ENCODE measurements at regions not wholly inside any gene's neighbourhood (a gene's known extent, or its start where the extent isn't known, plus 50 kb on each side); places are given as distances from the start of the nearest gene placed in this dataset.
"Not testable (repeated sequence)": the region's sequence is repeated elsewhere in the genome, so short reads cannot be mapped to it uniquely, and the experiment has no call there.

DNA sequence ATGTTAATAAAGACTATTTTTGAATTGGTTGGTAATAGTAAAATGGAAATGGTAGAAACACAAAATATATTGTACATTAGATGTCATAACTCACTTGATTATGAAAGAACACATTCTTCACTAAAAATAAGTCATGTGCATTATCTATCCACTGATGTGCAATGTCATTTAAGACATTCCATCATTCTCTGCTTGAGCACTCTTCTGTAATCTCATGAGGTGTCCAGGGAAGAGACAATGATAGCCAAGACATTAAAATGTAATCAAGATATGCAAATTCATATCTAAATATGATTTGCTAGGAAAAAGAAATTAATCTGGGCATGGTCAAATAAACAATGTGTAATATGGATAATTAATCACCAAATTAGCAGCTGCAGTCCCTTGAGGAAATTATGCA, 422.5 kb downstream of the BTG1 start:
- DNase-seq (ENCODE audit: low read depth) = no peak
- TF ChIP-seq, protein P1, sequence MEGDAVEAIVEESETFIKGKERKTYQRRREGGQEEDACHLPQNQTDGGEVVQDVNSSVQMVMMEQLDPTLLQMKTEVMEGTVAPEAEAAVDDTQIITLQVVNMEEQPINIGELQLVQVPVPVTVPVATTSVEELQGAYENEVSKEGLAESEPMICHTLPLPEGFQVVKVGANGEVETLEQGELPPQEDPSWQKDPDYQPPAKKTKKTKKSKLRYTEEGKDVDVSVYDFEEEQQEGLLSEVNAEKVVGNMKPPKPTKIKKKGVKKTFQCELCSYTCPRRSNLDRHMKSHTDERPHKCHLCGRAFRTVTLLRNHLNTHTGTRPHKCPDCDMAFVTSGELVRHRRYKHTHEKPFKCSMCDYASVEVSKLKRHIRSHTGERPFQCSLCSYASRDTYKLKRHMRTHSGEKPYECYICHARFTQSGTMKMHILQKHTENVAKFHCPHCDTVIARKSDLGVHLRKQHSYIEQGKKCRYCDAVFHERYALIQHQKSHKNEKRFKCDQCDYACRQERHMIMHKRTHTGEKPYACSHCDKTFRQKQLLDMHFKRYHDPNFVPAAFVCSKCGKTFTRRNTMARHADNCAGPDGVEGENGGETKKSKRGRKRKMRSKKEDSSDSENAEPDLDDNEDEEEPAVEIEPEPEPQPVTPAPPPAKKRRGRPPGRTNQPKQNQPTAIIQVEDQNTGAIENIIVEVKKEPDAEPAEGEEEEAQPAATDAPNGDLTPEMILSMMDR (IDR thresholded peaks at IDR 0.05; ENCODE audit: control insufficient read depth, extremely low read depth, insufficient read depth) = no peak
- no peak overlapping the region for H3K4me3 ChIP-seq (ENCODE audit: low read depth, low read length)

DNA sequence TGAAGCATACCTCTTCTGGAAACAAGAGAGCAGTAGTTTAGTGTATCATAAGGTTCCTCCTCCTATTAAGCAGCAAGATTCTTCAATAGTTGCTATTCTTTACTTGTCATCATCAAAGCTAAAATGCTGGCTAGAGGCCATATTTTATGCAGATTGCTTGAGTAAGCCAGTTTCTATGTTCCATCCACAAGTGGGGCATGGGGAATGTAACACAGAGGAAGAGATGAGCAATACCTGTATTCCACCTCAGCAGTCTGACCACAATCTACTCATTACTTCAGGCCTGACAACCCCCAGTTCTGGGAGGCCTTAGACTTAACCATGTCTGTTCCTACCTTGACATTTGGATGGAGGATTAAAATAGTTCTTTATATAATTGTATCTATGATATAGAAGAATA, 423.6 kb downstream of the BTG1 start:
- DNase-seq (ENCODE audit: low read depth) = no peak
- no peak overlapping the region for H3K4me3 ChIP-seq (ENCODE audit: low read depth, low read length)
- TF ChIP-seq, protein P1 (IDR thresholded peaks at IDR 0.05; ENCODE audit: control insufficient read depth, extremely low read depth, insufficient read depth) = no peak

DNA sequence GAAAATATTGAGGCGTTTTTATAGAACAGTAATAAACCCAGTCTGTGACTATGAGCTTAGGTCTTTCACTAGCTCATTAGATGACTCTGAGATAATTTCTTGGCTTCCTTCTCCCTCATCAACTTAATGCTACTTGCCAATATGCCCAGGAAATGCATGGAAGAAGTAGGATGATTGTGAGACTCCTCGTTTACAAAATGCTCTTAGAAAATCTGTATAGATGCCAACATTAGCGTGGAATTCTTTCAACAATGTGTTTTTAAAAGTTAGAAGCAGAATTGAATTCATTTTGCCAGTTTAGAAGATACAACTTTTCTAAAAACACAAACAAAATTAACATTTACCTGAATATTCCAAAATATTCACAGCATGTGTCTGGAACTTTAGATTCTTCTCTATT, 424.6 kb downstream of the BTG1 start:
- TF ChIP-seq, protein P1 (IDR thresholded peaks at IDR 0.05; ENCODE audit: control insufficient read depth, extremely low read depth, insufficient read depth) = no peak
- H3K4me3 ChIP-seq (ENCODE audit: low read depth, low read length) = no peak overlapping the region
- peak; percentile 17 for DNase-seq (ENCODE audit: low read depth)

DNA sequence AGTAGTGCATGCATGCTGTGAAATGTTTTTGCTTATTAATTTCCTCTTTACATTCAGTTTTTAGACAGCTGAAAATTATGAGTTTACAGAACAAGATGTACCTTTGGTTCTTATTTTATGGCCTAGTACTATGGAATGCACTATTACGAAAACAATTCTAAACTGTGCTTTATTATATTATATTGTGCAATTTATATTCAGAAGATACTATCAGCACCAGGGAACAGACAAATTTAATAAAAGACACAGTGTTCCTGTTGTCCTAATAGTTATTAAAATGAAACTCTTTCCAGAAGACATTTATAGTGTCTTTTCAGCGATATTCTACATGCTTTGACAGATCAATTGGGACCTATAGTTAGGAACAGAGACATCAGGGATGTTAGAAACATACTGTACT, 427.3 kb downstream of the BTG1 start:
- DNase-seq (ENCODE audit: low read depth) = peak; percentile 92
- no peak overlapping the region for H3K4me3 ChIP-seq (ENCODE audit: low read depth, low read length)
- TF ChIP-seq, protein P1 (IDR thresholded peaks at IDR 0.05; ENCODE audit: control insufficient read depth, extremely low read depth, insufficient read depth) = no peak

DNA sequence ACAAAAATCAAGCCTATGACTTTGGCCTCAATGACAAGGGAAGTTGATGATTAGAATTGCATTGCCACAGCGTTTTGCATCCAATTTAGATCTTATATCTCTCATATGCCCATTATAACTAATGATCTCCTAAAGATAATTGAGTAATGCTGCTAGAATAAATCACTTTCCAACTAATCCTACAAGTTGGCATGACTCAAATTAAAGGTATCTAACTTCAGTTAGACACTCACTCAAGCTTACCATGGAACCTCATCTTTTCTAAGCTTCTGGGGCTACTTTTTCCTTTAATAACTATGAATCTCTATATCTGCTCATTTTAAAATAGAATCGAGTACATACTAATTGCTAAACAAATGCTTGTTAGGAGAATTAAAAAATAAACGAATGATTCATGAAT, 427.8 kb downstream of the BTG1 start:
- DNase-seq (ENCODE audit: low read depth) = no peak
- TF ChIP-seq, protein P1 (IDR thresholded peaks at IDR 0.05; ENCODE audit: control insufficient read depth, extremely low read depth, insufficient read depth) = no peak

DNA sequence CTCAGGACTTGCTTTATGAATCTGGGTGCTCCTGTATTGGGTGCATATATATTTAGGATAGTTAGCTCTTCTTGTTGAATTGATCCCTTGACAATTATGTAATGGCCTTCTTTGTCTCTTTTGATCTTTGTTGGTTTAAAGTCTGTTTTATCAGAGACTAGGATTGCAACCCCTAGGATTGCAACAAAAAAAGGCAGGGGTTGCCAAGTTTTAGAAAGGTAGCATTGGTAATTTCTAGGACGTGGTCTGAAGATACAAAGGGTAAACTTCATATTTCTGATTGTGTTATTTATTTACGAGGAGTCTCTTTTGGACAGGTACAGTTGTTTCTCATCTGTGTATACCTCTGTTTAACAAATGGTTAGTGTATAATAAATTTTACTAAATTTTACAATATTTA, 433.7 kb downstream of the BTG1 start:
- DNase-seq (ENCODE audit: low read depth); H3K4me3 ChIP-seq (ENCODE audit: low read depth, low read length): not testable (repeated sequence)

More for the DNA sequence above, 427.8 kb downstream of the BTG1 start:
- no peak overlapping the region for H3K4me3 ChIP-seq (ENCODE audit: low read depth, low read length)

DNA sequence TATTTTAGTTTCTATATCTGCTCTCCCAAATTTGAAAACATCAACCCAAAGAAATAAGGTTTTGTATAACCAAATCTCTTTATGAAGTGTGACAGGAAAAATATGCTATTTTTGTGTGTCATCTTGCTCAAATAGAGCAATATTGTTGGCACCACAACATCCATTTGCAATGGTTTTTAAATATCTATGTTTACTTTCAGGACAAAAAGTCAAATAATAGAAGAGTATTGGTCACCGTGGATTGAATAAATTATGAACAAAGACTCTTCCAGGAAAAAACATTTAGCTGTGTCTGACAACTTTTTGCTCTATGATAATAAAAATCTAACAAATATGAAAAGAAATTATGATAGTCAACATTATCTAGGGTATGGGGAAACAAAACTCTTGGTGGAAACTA, 439.2 kb downstream of the BTG1 start:
- TF ChIP-seq, protein P1 (IDR thresholded peaks at IDR 0.05; ENCODE audit: control insufficient read depth, extremely low read depth, insufficient read depth) = no peak
- no peak overlapping the region for H3K4me3 ChIP-seq (ENCODE audit: low read depth, low read length)

More for the DNA sequence above, 439.2 kb downstream of the BTG1 start:
- DNase-seq (ENCODE audit: low read depth) = no peak
